NT2/D1 (cell line): ENCODE measurements at regions not wholly inside any gene's neighbourhood (a gene's known extent, or its start where the extent isn't known, plus 50 kb on each side); places are given as distances from the start of the nearest gene placed in this dataset.

ENCODE experiments used
- YY1 ChIP-seq: IDR thresholded peaks from 2 replicates; pipeline ENCODE4 v1.6.1; 2011; ENCODE audit not compliant: insufficient read length, insufficient read depth
- ZNF274 ChIP-seq: IDR thresholded peaks from 2 replicates; pipeline ENCODE4 v1.6.1; 2011; ENCODE audit warnings: mild to moderate bottlenecking, low read depth, low read length

DNA sequence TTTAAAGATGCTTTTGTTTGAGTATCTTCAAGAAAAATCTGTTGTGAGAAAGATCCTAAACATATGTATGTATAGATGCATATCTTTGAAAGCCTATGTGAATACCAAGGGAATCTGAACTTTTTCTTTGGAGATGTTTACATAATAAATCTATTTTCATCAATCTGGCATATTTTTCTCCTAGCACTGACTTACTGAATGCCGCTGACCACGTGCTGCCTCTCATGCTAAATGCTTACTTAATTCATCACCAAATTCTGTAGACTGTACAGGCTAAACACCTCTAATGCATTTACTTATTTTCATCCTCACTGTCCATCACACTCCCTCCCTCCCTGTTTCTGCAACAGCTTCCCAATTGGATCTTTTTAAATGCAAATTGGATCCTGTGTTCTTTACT, 566.2 kb upstream of the WWC1 start:
- no peak for TF ChIP-seq YY1
- TF ChIP-seq ZNF274 = no peak
